ENCODE measurements at regions not wholly inside any gene's neighbourhood (a gene's known extent, or its start where the extent isn't known, plus 50 kb on each side); places are given as distances from the start of the nearest gene placed in this dataset.
"Not testable (repeated sequence)": the region's sequence is repeated elsewhere in the genome, so short reads cannot be mapped to it uniquely, and the experiment has no call there.

- no peak for DNase-seq
These were observed 106.4 kb downstream of the BRD1 start for GRCh38 chr22:49721211-49721763.

- DNase-seq = peak; percentile 44
These were observed 107.3 kb downstream of the BRD1 start for GRCh38 chr22:49720279-49720959.

- DNase-seq = no peak
These were observed 108.6 kb downstream of the BRD1 start for GRCh38 chr22:49719046-49719445.

GRCh38 chr22:49718396-49718795, 109.3 kb downstream of the BRD1 start:
- DNase-seq = no peak

- DNase-seq = no peak
These were observed 110.3 kb downstream of the BRD1 start for GRCh38 chr22:49717322-49717919.

- no peak for DNase-seq
These were observed 111.2 kb downstream of the BRD1 start for GRCh38 chr22:49716441-49716840.

- DNase-seq = no peak
These were observed 112.2 kb downstream of the BRD1 start for GRCh38 chr22:49715450-49715849.

GRCh38 chr22:49713003-49713402, 114.7 kb downstream of the BRD1 start:
- no peak for DNase-seq

GRCh38 chr22:49712195-49712791, 115.4 kb downstream of the BRD1 start:
- DNase-seq = no peak

GRCh38 chr22:49710746-49711145, 116.9 kb downstream of the BRD1 start:
- DNase-seq = no peak

- no peak for DNase-seq
These were observed 118.2 kb downstream of the BRD1 start for GRCh38 chr22:49709464-49709863.

GRCh38 chr22:49705972-49706352, 121.7 kb downstream of the BRD1 start:
- no peak for DNase-seq

- DNase-seq = no peak
These were observed 122.3 kb downstream of the BRD1 start for GRCh38 chr22:49705216-49705971.

GRCh38 chr22:49704345-49705215, 123.1 kb downstream of the BRD1 start:
- DNase-seq = no peak

GRCh38 chr22:49703990-49704344, 123.7 kb downstream of the BRD1 start:
- no peak for DNase-seq

GRCh38 chr22:49703505-49703904, 124.2 kb downstream of the BRD1 start:
- DNase-seq = no peak

- no peak for DNase-seq
These were observed 125.6 kb downstream of the BRD1 start for GRCh38 chr22:49702068-49702397.

- no peak for DNase-seq
These were observed 126.1 kb downstream of the BRD1 start for GRCh38 chr22:49701380-49702067.

- DNase-seq = no peak
These were observed 127.7 kb downstream of the BRD1 start for GRCh38 chr22:49699928-49700498.

- DNase-seq = no peak
These were observed 128.2 kb downstream of the BRD1 start for GRCh38 chr22:49699476-49699875.

GRCh38 chr22:49698616-49699015, 129.1 kb downstream of the BRD1 start:
- not testable (repeated sequence) for DNase-seq

- DNase-seq = no peak
These were observed 130.6 kb downstream of the BRD1 start for GRCh38 chr22:49697047-49697446.

Data from NCI-H2171 (cell line).